Naive thymus-derived CD4-positive, alpha-beta T cell (primary cell): ENCODE measurements at regions not wholly inside any gene's neighbourhood (a gene's known extent, or its start where the extent isn't known, plus 50 kb on each side); places are given as distances from the start of the nearest gene placed in this dataset.
"Not testable (repeated sequence)": the region's sequence is repeated elsewhere in the genome, so short reads cannot be mapped to it uniquely, and the experiment has no call there.

ENCODE experiments used
- ATAC-seq: fragments of 150-1000 bp; cut with Tn5 transposase; 2 replicates; pipeline ENCODE4 v1.10.0; 2021; ENCODE audit warnings: mild to moderate bottlenecking, moderate library complexity
- CTCF ChIA-PET: fragments of 350-600 bp; sonication (Branson Sonifier 250); formaldehyde crosslinking; loops from one replicate; lab custom pipeline; 2021; ENCODE audit warnings: antibody characterized with exemption; lab: Charles Lee
- POLR2A ChIA-PET: fragments of 350-600 bp; sonication (Branson Sonifier 250); formaldehyde crosslinking; loops from one replicate; lab custom pipeline; 2021; ENCODE audit warnings: antibody characterized with exemption, inconsistent platforms; lab: Charles Lee
- DNase-seq, 9 donors: peaks; one replicate each; pipeline versions ENCODE4 v3.0.0 to v3.0.0-alpha.2; 2020 to 2022; ENCODE audit warnings: mixed read lengths in 1 of 9
- H3K27ac ChIP-seq: one replicate; pipeline ENCODE4 v1.7.0; 2013; ENCODE audit warnings: mild to moderate bottlenecking, low read depth, low read length, moderate library complexity
- H3K27me3 ChIP-seq, 2 donors: one replicate each; pipeline ENCODE4 v1.7.0; 2013; ENCODE audit warnings: low read length in 2 of 2, mild to moderate bottlenecking in 2 of 2, moderate library complexity in 2 of 2; ENCODE audit not compliant: control insufficient read depth in 2 of 2, insufficient read depth in 2 of 2
- H3K36me3 ChIP-seq, 3 experiments: 1 replicate in 2 of 3; 2 replicates in 1 of 3; pipeline ENCODE4 v1.7.0; 2013; ENCODE audit warnings: low read length in 3 of 3, mild to moderate bottlenecking in 3 of 3, moderate library complexity in 1 of 3; ENCODE audit not compliant: insufficient read depth in 3 of 3, control insufficient read depth in 2 of 3
- H3K4me1 ChIP-seq, 2 donors: one replicate each; pipeline ENCODE4 v1.7.0; 2013; ENCODE audit warnings: low read length in 2 of 2, mild to moderate bottlenecking in 2 of 2, moderate library complexity in 1 of 2; ENCODE audit not compliant: control insufficient read depth in 2 of 2, insufficient read depth in 2 of 2
- H3K4me3 ChIP-seq: 2 replicates; pipeline ENCODE4 v1.7.0; 2013; ENCODE audit warnings: mild to moderate bottlenecking, low read length
- H3K9me3 ChIP-seq, 3 experiments: 1 replicate in 2 of 3; 2 replicates in 1 of 3; pipeline ENCODE4 v1.7.0; 2013; ENCODE audit warnings: low read length in 3 of 3; ENCODE audit not compliant: control insufficient read depth in 2 of 3
- H3K27ac Mint-ChIP-seq, 9 donors: one replicate each; pipeline ENCODE4 v1.8.0; 2020 to 2022; ENCODE audit warnings: mixed read lengths in 9 of 9, mild to moderate bottlenecking in 8 of 9, moderate library complexity in 5 of 9, inconsistent platforms in 2 of 9
- H3K27me3 Mint-ChIP-seq, 5 donors: one replicate each; pipeline ENCODE4 v1.8.0; 2021 to 2022; ENCODE audit warnings: mixed read lengths in 5 of 5, mild to moderate bottlenecking in 1 of 5
- H3K36me3 Mint-ChIP-seq, 5 donors: one replicate each; pipeline ENCODE4 v1.8.0; 2020 to 2022; ENCODE audit warnings: mixed read lengths in 5 of 5, mild to moderate bottlenecking in 3 of 5, inconsistent platforms in 1 of 5
- H3K4me1 Mint-ChIP-seq, 7 donors: one replicate each; pipeline ENCODE4 v1.8.0; 2020 to 2022; ENCODE audit warnings: mixed read lengths in 7 of 7, mild to moderate bottlenecking in 3 of 7, inconsistent platforms in 1 of 7
- H3K4me3 Mint-ChIP-seq, 10 donors: one replicate each; pipeline ENCODE4 v1.8.0; 2020 to 2022; ENCODE audit warnings: mild to moderate bottlenecking in 10 of 10, mixed read lengths in 10 of 10, moderate library complexity in 6 of 10, inconsistent platforms in 2 of 10
- H3K9me3 Mint-ChIP-seq, 11 donors: one replicate each; pipeline ENCODE4 v1.8.0; 2020 to 2022; ENCODE audit warnings: mixed read lengths in 11 of 11, mild to moderate bottlenecking in 4 of 11, inconsistent platforms in 1 of 11, moderate library complexity in 1 of 11
- intact Hi-C, 2 donors: fragments of 100-400 bp; cut with micrococcal nuclease; formaldehyde crosslinking; loops; one replicate each; pipeline ENCODE4 v1.15.1; 2023

- H3K36me3 ChIP-seq, DNase-seq, H3K4me1 Mint-ChIP-seq, CTCF ChIA-PET, H3K4me3 ChIP-seq, H3K27ac Mint-ChIP-seq, POLR2A ChIA-PET, H3K4me3 Mint-ChIP-seq, H3K27ac ChIP-seq, H3K9me3 ChIP-seq, ATAC-seq, H3K27me3 Mint-ChIP-seq, H3K4me1 ChIP-seq, H3K36me3 Mint-ChIP-seq, H3K27me3 ChIP-seq, intact Hi-C loops: not testable (repeated sequence)
- H3K9me3 Mint-ChIP-seq = peaks cover 5 to 37% (median 18%) of the 10 kb centered on the region in 11 donors
These were observed 861.0 kb downstream of the CDH11 start for GRCh38 chr16:64260631-64261401.

GRCh38 chr16:64254443-64255367, 867.2 kb downstream of the CDH11 start:
- H3K27ac Mint-ChIP-seq = no peak overlapping the region
- intact Hi-C loops = no loop called here
- peaks cover 3 to 42% (median 19%) of the 10 kb centered on the region in 11 donors for H3K9me3 Mint-ChIP-seq
- no peaks in the 10 kb centered on the region for H3K36me3 ChIP-seq
- H3K4me1 ChIP-seq = no peaks in the 10 kb centered on the region
- ChIA-PET POLR2A (no interaction called here), CTCF (no interaction called here)
- no peak overlapping the region for H3K4me3 ChIP-seq
- peaks cover 0 to 8% (median 0%) of the 10 kb centered on the region in 3 experiments for H3K9me3 ChIP-seq
- no peak overlapping the region for H3K27ac ChIP-seq
- no peaks in the 10 kb centered on the region for H3K27me3 Mint-ChIP-seq
- no peaks in the 10 kb centered on the region for H3K27me3 ChIP-seq
- no peaks in the 10 kb centered on the region for H3K4me1 Mint-ChIP-seq
- H3K4me3 Mint-ChIP-seq = no peak overlapping the region
- peaks cover 0 to 3% (median 0%) of the 10 kb centered on the region in 5 donors for H3K36me3 Mint-ChIP-seq
- ATAC-seq (no peak), DNase-seq (no peak)

- Histone ChIP-seq H3K9me3 (peaks cover 0 to 8% (median 0%) of the 10 kb centered on the region in 3 experiments), H3K36me3 (no peaks in the 10 kb centered on the region), H3K4me3 (no peak overlapping the region), H3K4me1 (no peaks in the 10 kb centered on the region), H3K27ac (no peak overlapping the region), H3K27me3 (no peaks in the 10 kb centered on the region)
- intact Hi-C loops = no loop called here
- no peaks in the 10 kb centered on the region for H3K36me3 Mint-ChIP-seq
- H3K27ac Mint-ChIP-seq = no peak overlapping the region
- H3K4me1 Mint-ChIP-seq = no peaks in the 10 kb centered on the region
- H3K27me3 Mint-ChIP-seq = no peaks in the 10 kb centered on the region
- POLR2A ChIA-PET = no interaction called here
- ATAC-seq = no peak
- DNase-seq = no peak
- CTCF ChIA-PET = no interaction called here
- peaks cover 1 to 32% (median 15%) of the 10 kb centered on the region in 11 donors for H3K9me3 Mint-ChIP-seq
- H3K4me3 Mint-ChIP-seq = no peak overlapping the region
These were observed 868.3 kb downstream of the CDH11 start for GRCh38 chr16:64253525-64253924.

GRCh38 chr16:64253096-64253495, 868.8 kb downstream of the CDH11 start:
- no peaks in the 10 kb centered on the region for H3K4me1 ChIP-seq
- no peak for ATAC-seq

GRCh38 chr16:64251742-64252141, 870.1 kb downstream of the CDH11 start:
- Histone ChIP-seq H3K36me3 (no peaks in the 10 kb centered on the region), H3K27me3 (no peaks in the 10 kb centered on the region), H3K4me3 (no peak overlapping the region), H3K27ac (no peak overlapping the region), H3K4me1 (no peaks in the 10 kb centered on the region), H3K9me3 (peaks cover 0 to 8% (median 0%) of the 10 kb centered on the region in 3 experiments)
- ChIA-PET CTCF (no interaction called here), POLR2A (no interaction called here)
- Mint-ChIP-seq H3K27me3 (no peaks in the 10 kb centered on the region), H3K4me3 (no peak overlapping the region), H3K36me3 (no peaks in the 10 kb centered on the region), H3K27ac (no peak overlapping the region), H3K9me3 (peaks cover 0 to 22% (median 12%) of the 10 kb centered on the region in 11 donors), H3K4me1 (no peaks in the 10 kb centered on the region)
- DNase-seq = no peak
- no peak for ATAC-seq
- intact Hi-C loops = no loop called here

More at GRCh38 chr16:64253096-64253495, 868.8 kb downstream of the CDH11 start:
- Mint-ChIP-seq H3K4me1 (no peaks in the 10 kb centered on the region), H3K36me3 (no peaks in the 10 kb centered on the region), H3K9me3 (peaks cover 1 to 31% (median 15%) of the 10 kb centered on the region in 11 donors), H3K4me3 (no peak overlapping the region), H3K27me3 (no peaks in the 10 kb centered on the region), H3K27ac (no peak overlapping the region)
- POLR2A ChIA-PET = no interaction called here
- intact Hi-C loops = no loop called here
- Histone ChIP-seq H3K27me3 (no peaks in the 10 kb centered on the region), H3K4me3 (no peak overlapping the region), H3K9me3 (peaks cover 0 to 8% (median 0%) of the 10 kb centered on the region in 3 experiments), H3K36me3 (no peaks in the 10 kb centered on the region), H3K27ac (no peak overlapping the region)
- CTCF ChIA-PET = no interaction called here
- DNase-seq = no peak

- ATAC-seq (no peak), DNase-seq (no peak)
- peaks cover 1 to 27% (median 9%) of the 10 kb centered on the region in 11 donors for H3K9me3 Mint-ChIP-seq
- no peaks in the 10 kb centered on the region for H3K27me3 Mint-ChIP-seq
- H3K4me3 Mint-ChIP-seq = no peak overlapping the region
- no peak overlapping the region for H3K27ac Mint-ChIP-seq
- H3K9me3 ChIP-seq = peaks cover 0 to 5% (median 0%) of the 10 kb centered on the region in 3 experiments
- POLR2A ChIA-PET = no interaction called here
- H3K4me1 ChIP-seq = no peaks in the 10 kb centered on the region
- H3K36me3 ChIP-seq = no peaks in the 10 kb centered on the region
- H3K27ac ChIP-seq = no peak overlapping the region
- H3K4me3 ChIP-seq = no peak overlapping the region
- no peaks in the 10 kb centered on the region for H3K4me1 Mint-ChIP-seq
- intact Hi-C loops = no loop called here
- H3K36me3 Mint-ChIP-seq = no peaks in the 10 kb centered on the region
- H3K27me3 ChIP-seq = no peaks in the 10 kb centered on the region
- CTCF ChIA-PET = no interaction called here
These were observed 871.0 kb downstream of the CDH11 start for GRCh38 chr16:64250866-64251265.
